Spleen (tissue), 11 donors: ENCODE measurements at regions not wholly inside any gene's neighbourhood (a gene's known extent, or its start where the extent isn't known, plus 50 kb on each side); places are given as distances from the start of the nearest gene placed in this dataset.

Experiments used
- DNase-seq: peaks from one replicate; pipeline ENCODE4 v3.0.0-alpha.2; 2020
- H3K27ac ChIP-seq, 8 donors: fragments of 200-600 bp; sonication (generic) in 7 of 8; 1 replicate in 4 of 8; 2 replicates in 4 of 8; pipeline versions ENCODE4 v1.5.0 to v1.8.0; 2016 to 2021; ENCODE audit warnings: inconsistent platforms in 4 of 8, mild to moderate bottlenecking in 4 of 8, moderate library complexity in 1 of 8
- H3K27me3 ChIP-seq, 7 donors: fragments of 200-600 bp; sonication (generic) in 6 of 7; replicated peaks in 1 of 7; 1 replicate in 4 of 7; 2 replicates in 3 of 7; pipeline versions ENCODE4 v1.5.0 to v1.8.0; 2016 to 2021; ENCODE audit warnings: inconsistent platforms in 3 of 7, mild to moderate bottlenecking in 1 of 7
- H3K36me3 ChIP-seq, 6 donors: fragments of 200-600 bp; sonication (generic) in 5 of 6; 1 replicate in 4 of 6; 2 replicates in 2 of 6; pipeline versions ENCODE4 v1.5.0 to v1.8.0; 2016 to 2021; ENCODE audit warnings: inconsistent platforms in 2 of 6
- H3K4me1 ChIP-seq, 6 donors: fragments of 200-600 bp; sonication (generic) in 5 of 6; 1 replicate in 3 of 6; 2 replicates in 3 of 6; pipeline versions ENCODE4 v1.5.0 to v1.8.0; 2016 to 2021; ENCODE audit warnings: inconsistent platforms in 3 of 6
- H3K4me3 ChIP-seq, 8 donors: fragments of 200-600 bp; sonication (generic) in 7 of 8; 1 replicate in 4 of 8; 2 replicates in 4 of 8; pipeline versions ENCODE4 v1.5.0 to v1.8.0; 2016 to 2021; ENCODE audit warnings: inconsistent platforms in 4 of 8, mild to moderate bottlenecking in 4 of 8, moderate library complexity in 2 of 8
- H3K9me3 ChIP-seq, 8 donors: fragments of 200-600 bp; sonication (generic) in 7 of 8; 1 replicate in 4 of 8; 2 replicates in 4 of 8; pipeline versions ENCODE4 v1.5.0 to v1.8.0; 2016 to 2021; ENCODE audit warnings: inconsistent platforms in 4 of 8
- POLR2A ChIP-seq, 3 donors: fragments of 450-650 bp; IDR thresholded peaks; one replicate each; pipeline ENCODE4 v1.5.1; 2017; ENCODE audit warnings: antibody characterized with exemption in 3 of 3, mild to moderate bottlenecking in 1 of 3
- POLR2AphosphoS5 ChIP-seq, 3 donors: sonication (generic); formaldehyde crosslinking; IDR thresholded peaks; one replicate each; pipeline ENCODE4 v1.5.1; 2017; ENCODE audit warnings: antibody characterized with exemption in 3 of 3
- WGBS, 5 donors: extraction: QIAGEN DNeasy Blood & Tissue Kit in 3 of 5; methylation state at CpG; one replicate each; pipeline versions ENCODE4 v1.1.5 to v1.1.7; 2013 to 2018; 5-methylcytosine and 5-hydroxymethylcytosine counted together
- intact Hi-C: fragments of 100-400 bp; cut with DNase I; formaldehyde crosslinking; loops from one replicate; pipeline ENCODE4 v1.15.0; 2023; ENCODE audit warnings: low total_unique reads
- TF ChIP-seq, protein P1 (sequence below), 11 experiments: fragments of 200-600 bp in 7 of 11; fragments of 450-650 bp in 4 of 11; sonication (generic) in 4 of 11; IDR thresholded peaks in 8 of 11; conservative IDR thresholded peaks in 3 of 11; 1 replicate in 7 of 11; 2 replicates in 4 of 11; pipeline versions ENCODE4 v1.4.0 to v1.8.0; 2016 to 2021; ENCODE audit warnings: antibody characterized with exemption in 11 of 11, inconsistent platforms in 4 of 11, mild to moderate bottlenecking in 1 of 11
- donor health status: healthy with polysubstance abuse.
- donor health status: DM: no; HTN: no; CAD: no; lungs with moderate emphysema.
- donor health status: DM: no; HTN: no; CAD: no.
- donor health status: Bipolar disorder and iron deficiency.
- donor health status: healthy.
- donor health status: DM: no; HTN: no; CAD: no.
- donor health status: DM: yes; HTN: yes; CAD: no.

DNA sequence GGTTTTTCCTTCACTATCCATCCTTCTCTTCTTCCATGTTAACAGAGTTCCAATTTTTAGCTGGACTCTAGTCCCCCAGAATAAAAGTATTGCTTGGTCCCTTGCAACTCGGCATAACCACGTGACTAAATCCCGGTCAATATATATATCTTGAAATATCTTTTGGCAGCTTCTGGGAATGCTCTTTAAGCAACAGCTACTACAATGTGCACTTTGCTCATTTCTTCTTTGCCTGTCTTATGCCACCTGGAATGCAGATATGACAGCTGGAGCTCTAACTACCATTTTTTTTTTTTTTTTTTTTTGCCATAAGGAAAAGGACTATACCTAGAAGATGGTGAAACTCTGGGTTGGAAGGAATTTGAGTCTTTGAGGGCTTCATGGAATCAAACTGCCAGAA lies 82.6 kb downstream of the GCNT4 start:
- Histone ChIP-seq H3K9me3 (peaks cover 0 to 12% (median 3%) of the 10 kb centered on the region in 8 donors), H3K27ac (no peak overlapping the region), H3K4me1 (peaks cover 0 to 3% (median 0%) of the 10 kb centered on the region in 6 donors), H3K27me3 (no peaks in the 10 kb centered on the region), H3K36me3 (no peaks in the 10 kb centered on the region), H3K4me3 (no peak overlapping the region)
- intact Hi-C loops: no loop called here
- TF ChIP-seq POLR2A (IDR thresholded peaks at IDR 0.05) (no peak), POLR2AphosphoS5 (IDR thresholded peaks at IDR 0.05) (no peak)
- TF ChIP-seq, protein P1, sequence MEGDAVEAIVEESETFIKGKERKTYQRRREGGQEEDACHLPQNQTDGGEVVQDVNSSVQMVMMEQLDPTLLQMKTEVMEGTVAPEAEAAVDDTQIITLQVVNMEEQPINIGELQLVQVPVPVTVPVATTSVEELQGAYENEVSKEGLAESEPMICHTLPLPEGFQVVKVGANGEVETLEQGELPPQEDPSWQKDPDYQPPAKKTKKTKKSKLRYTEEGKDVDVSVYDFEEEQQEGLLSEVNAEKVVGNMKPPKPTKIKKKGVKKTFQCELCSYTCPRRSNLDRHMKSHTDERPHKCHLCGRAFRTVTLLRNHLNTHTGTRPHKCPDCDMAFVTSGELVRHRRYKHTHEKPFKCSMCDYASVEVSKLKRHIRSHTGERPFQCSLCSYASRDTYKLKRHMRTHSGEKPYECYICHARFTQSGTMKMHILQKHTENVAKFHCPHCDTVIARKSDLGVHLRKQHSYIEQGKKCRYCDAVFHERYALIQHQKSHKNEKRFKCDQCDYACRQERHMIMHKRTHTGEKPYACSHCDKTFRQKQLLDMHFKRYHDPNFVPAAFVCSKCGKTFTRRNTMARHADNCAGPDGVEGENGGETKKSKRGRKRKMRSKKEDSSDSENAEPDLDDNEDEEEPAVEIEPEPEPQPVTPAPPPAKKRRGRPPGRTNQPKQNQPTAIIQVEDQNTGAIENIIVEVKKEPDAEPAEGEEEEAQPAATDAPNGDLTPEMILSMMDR (IDR thresholded peaks at IDR 0.05 in 8 of 11, conservative IDR thresholded peaks at IDR 0.05 in 3 of 11): no peak
- 88 to 100% (median 93%) methylated on average over 3 of the region's 3 CpGs for WGBS, 5 donors
- DNase-seq: no peak

DNA sequence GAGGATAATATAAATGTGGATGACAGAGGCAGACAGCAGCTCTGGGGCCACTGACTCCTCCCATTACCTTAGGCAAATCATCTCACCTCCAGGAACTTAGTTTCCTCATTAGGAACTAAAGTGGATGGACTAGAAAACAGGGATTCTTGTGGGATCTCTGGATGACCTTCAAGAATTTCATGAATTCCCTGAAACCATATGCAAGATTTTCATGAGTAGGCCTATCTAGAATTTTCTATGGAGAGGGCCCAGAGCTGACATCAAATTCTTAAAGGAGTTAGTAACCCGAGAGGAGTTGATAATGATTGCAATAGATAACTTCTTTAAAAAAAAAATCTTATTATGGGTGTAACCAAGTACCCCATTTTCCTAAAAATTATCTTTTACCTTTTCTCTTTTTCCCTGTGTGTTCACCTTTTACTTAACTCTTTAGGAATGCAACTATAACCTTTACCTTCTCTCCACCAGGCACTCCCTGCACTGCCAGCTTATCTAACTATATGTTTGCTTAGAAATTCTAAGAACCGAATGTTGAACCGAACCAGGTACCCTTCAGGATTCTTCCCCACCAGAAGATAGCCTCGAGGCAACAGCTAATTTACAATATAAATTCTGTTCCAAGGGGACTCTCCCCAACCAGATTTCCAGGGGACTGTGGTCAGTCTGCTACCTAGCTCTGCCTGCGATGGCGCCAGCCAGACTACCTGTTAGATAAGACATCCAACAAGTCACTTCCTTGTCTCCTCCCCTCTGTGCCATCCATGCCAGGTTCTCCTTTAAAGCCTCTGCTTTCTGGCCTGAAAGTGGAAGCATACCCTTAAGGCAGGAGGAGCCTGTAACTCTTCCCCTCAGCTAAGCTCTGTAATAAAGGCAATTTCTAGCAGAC lies 86.0 kb downstream of the GCNT4 start:
- intact Hi-C loops: no loop called here
- Histone ChIP-seq H3K36me3 (no peaks in the 10 kb centered on the region), H3K27ac (no peak overlapping the region), H3K4me1 (no peaks in the 10 kb centered on the region), H3K4me3 (no peak overlapping the region), H3K27me3 (no peaks in the 10 kb centered on the region), H3K9me3 (peaks cover 0 to 3% (median 0%) of the 10 kb centered on the region in 8 donors)
- TF ChIP-seq, protein P1 (IDR thresholded peaks at IDR 0.05 in 8 of 11, conservative IDR thresholded peaks at IDR 0.05 in 3 of 11): no peak
- TF ChIP-seq POLR2A (IDR thresholded peaks at IDR 0.05) (no peak), POLR2AphosphoS5 (IDR thresholded peaks at IDR 0.05) (no peak)
- DNase-seq: no peak
- 76 to 91% (median 88%) methylated on average over 6 of the region's 6 CpGs for WGBS, 5 donors

- TF ChIP-seq POLR2A (IDR thresholded peaks at IDR 0.05) (no peak), POLR2AphosphoS5 (IDR thresholded peaks at IDR 0.05) (no peak)
- TF ChIP-seq, protein P1 (IDR thresholded peaks at IDR 0.05 in 8 of 11, conservative IDR thresholded peaks at IDR 0.05 in 3 of 11): no peak
- no peaks in the 10 kb centered on the region for H3K27me3 ChIP-seq
- intact Hi-C loops: no loop called here
- H3K27ac ChIP-seq: no peak overlapping the region
- H3K4me1 ChIP-seq: no peaks in the 10 kb centered on the region
- 50 to 67% (median 55%) methylated on average over 3 of the region's 3 CpGs for WGBS, 5 donors
- no peak overlapping the region for H3K4me3 ChIP-seq
- no peak for DNase-seq
- H3K36me3 ChIP-seq: no peaks in the 10 kb centered on the region
- H3K9me3 ChIP-seq: no peaks in the 10 kb centered on the region
Observed at GRCh38 chr5:74963407-74963806, 89.0 kb downstream of the GCNT4 start.

- Histone ChIP-seq H3K4me3 (no peak overlapping the region), H3K36me3 (no peaks in the 10 kb centered on the region), H3K27ac (no peak overlapping the region), H3K4me1 (no peaks in the 10 kb centered on the region), H3K27me3 (no peaks in the 10 kb centered on the region), H3K9me3 (peaks cover 0 to 3% (median 0%) of the 10 kb centered on the region in 8 donors)
- 81 to 87% (median 82%) methylated on average over 3 of the region's 3 CpGs for WGBS, 5 donors
- no peak for DNase-seq
- intact Hi-C loops: no loop called here
- no peak for TF ChIP-seq POLR2A (IDR thresholded peaks at IDR 0.05)
- no peak for TF ChIP-seq POLR2AphosphoS5 (IDR thresholded peaks at IDR 0.05)
- TF ChIP-seq, protein P1 (IDR thresholded peaks at IDR 0.05 in 8 of 11, conservative IDR thresholded peaks at IDR 0.05 in 3 of 11): no peak
Observed at GRCh38 chr5:74957906-74958305, 91.7 kb upstream of the FAM169A start.
